ENCODE measurements at regions not wholly inside any gene's neighbourhood (a gene's known extent, or its start where the extent isn't known, plus 50 kb on each side); places are given as distances from the start of the nearest gene placed in this dataset.

DNA sequence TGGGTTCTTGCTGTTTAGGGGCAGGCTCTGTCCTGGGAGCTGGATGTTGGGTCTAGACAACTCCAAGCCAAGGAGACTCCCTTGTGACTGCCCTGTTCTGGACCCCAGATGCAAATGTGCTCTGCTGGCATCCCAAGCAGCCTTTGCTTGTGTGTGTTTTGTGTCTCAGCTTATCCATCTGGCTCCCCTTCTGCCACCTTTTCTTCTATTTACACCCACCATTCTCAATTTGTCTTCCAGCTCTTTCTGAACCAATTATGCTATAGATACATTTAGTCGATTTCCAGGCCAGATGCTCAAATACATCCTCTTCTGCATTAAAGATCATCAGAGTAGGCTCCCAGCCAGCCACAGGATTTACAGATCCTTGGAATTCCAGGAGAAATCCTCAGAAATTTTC is 115.0 kb upstream of the SLC7A1 start (continued):
- TF ChIP-seq, protein P1, sequence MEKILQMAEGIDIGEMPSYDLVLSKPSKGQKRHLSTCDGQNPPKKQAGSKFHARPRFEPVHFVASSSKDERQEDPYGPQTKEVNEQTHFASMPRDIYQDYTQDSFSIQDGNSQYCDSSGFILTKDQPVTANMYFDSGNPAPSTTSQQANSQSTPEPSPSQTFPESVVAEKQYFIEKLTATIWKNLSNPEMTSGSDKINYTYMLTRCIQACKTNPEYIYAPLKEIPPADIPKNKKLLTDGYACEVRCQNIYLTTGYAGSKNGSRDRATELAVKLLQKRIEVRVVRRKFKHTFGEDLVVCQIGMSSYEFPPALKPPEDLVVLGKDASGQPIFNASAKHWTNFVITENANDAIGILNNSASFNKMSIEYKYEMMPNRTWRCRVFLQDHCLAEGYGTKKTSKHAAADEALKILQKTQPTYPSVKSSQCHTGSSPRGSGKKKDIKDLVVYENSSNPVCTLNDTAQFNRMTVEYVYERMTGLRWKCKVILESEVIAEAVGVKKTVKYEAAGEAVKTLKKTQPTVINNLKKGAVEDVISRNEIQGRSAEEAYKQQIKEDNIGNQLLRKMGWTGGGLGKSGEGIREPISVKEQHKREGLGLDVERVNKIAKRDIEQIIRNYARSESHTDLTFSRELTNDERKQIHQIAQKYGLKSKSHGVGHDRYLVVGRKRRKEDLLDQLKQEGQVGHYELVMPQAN (conservative IDR thresholded peaks at IDR 0.05): no peak

DNA sequence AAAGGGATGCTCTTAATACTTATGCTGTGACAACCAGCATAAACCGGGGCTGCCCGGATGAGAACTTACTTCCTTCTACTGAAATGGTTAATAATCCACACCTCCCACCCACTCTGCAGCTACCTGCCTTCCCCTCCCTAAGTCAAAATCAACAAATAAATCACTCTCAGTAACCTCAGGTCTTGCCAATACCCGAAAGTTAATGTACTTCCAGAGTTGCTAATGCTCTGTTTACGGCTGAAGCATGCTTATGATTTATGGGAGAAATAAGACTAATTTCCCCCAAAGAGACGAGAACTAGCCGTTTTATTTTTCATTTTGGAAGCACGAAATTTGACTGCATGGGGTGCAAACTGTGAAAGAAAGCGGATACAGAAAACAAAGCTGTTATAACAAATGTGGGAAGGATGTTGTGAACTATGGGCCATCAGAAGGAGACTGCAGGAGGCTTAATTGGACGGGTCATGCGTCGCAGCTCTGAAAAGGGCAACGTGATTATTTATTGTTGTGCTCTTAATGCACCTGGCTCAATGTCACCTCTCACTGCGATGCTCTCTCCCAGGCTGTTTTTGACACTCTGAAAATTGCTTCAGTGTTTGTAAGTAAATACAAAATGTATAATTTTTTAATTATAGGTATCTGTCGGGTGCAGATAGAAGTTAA is 114.0 kb upstream of the SLC7A1 start:
- TF ChIP-seq ATF7 (IDR thresholded peaks at IDR 0.05; ENCODE audit: low read depth) (no peak), RFX5 (IDR thresholded peaks at IDR 0.05; ENCODE audit: low read depth, low read length) (no peak), ZZZ3 (IDR thresholded peaks at IDR 0.05; ENCODE audit: control insufficient read depth, insufficient read length, low read depth) (no peak), POLR2A (IDR thresholded peaks at IDR 0.05; ENCODE audit: low read depth, low read length) (no peak), ZNF622 (IDR thresholded peaks at IDR 0.05) (no peak), JUNB (IDR thresholded peaks at IDR 0.05) (no peak), EZH2 (IDR thresholded peaks at IDR 0.05; ENCODE audit: borderline replicate concordance, control insufficient read depth, low read depth, low read length) (no peak), RAD51 (IDR thresholded peaks at IDR 0.05) (no peak), FOS (IDR thresholded peaks at IDR 0.05; ENCODE audit: borderline replicate concordance, extremely low read depth, insufficient read length) (no peak), MAX (IDR thresholded peaks at IDR 0.05; ENCODE audit: low read depth, low read length) (no peak), SREBF2 (IDR thresholded peaks at IDR 0.05; ENCODE audit: low read length) (no peak), CHD1 (IDR thresholded peaks at IDR 0.05; ENCODE audit: low read depth, low read length) (no peak), EP300 (IDR thresholded peaks at IDR 0.05; ENCODE audit: borderline replicate concordance in 1 of 2, control insufficient read depth in 1 of 2, low read depth in 2 of 2, low read length in 2 of 2) (no peak), STAT3 (IDR thresholded peaks at IDR 0.05; ENCODE audit: low read depth, low read length) (no peak)
- no peaks in the 10 kb centered on the region; a peak in 3 of 4 replicates for H3K27me3 ChIP-seq (replicated peaks in 1 of 2; ENCODE audit: control insufficient read depth in 2 of 2, insufficient read depth in 2 of 2, low read length in 1 of 2)
- ChIA-PET RAD21 (ENCODE audit: unreplicated experiment) (interaction anchor here (1.0 to 1.8 kb wide), 2 partner anchors 132 to 145 kb away, joined by 3 to 5 read pairs; no protein-coding TSS in a partner anchor), SMC1A (ENCODE audit: uncharacterized antibody, unreplicated experiment) (interaction anchor here (1.1 to 1.5 kb wide), 5 partner anchors 14 to 236 kb away, joined by 3 to 8 read pairs (median 3); no protein-coding TSS in a partner anchor), POLR2A (no interaction called here), CTCF (interaction anchor here (0.8 to 7.9 kb wide), 6 partner anchors 167 to 406 kb away, joined by 3 to 80 read pairs (median 6); no protein-coding TSS in a partner anchor)
- H2AFZ ChIP-seq (ENCODE audit: control insufficient read depth, low read depth, low read length): no peak overlapping the region
- intact Hi-C loops (cut with micrococcal nuclease; ENCODE audit: unreplicated experiment): loop anchor here (10.0 kb wide), 1 partner anchor 235 kb away; no protein-coding TSS in a partner anchor
- FAIRE-seq: no peak
- H3K79me2 ChIP-seq (ENCODE audit: control insufficient read depth, insufficient read depth, low read length): no peaks in the 10 kb centered on the region
- H3K27ac ChIP-seq (ENCODE audit: control insufficient read depth, insufficient read depth): no peak overlapping the region
- H4K20me1 ChIP-seq (ENCODE audit: control insufficient read depth, insufficient read depth): no peaks in the 10 kb centered on the region
- 36% methylated on average over 14 of the region's 14 CpGs for WGBS (ENCODE audit: insufficient coverage, insufficient replicate concordance, low lambda C conversion rate, missing lambda C conversion rate)
- H3K4me2 ChIP-seq (ENCODE audit: control insufficient read depth, insufficient read depth): no peak overlapping the region
- no peak overlapping the region for H3K9ac ChIP-seq (ENCODE audit: control insufficient read depth, insufficient read depth, low read length)
- H3K4me3 ChIP-seq: no peak overlapping the region
- BruUV-seq (replicated peaks): no TSS peak
- H3K36me3 ChIP-seq (ENCODE audit: control insufficient read depth in 2 of 2, insufficient read depth in 2 of 2, low read length in 1 of 2): no peaks in the 10 kb centered on the region
- H3K9me3 ChIP-seq (replicated peaks; ENCODE audit: control insufficient read depth, insufficient read depth, low read length): no peaks in the 10 kb centered on the region; the same call in 2 of the 3 replicates
- DNase-seq (ENCODE audit: low read depth, low spot score): no peak
- ATAC-seq: no peak
- no peaks in the 10 kb centered on the region for H3K4me1 ChIP-seq (ENCODE audit: control insufficient read depth, insufficient read depth, low read length)
- in situ Hi-C loops (cut with MboI): loop anchor here (5.0 kb wide), 1 partner anchor 202 kb away; no protein-coding TSS in a partner anchor

Measured in GM12878 (cell line).